H7 (cell line): ENCODE measurements at regions not wholly inside any gene's neighbourhood (a gene's known extent, or its start where the extent isn't known, plus 50 kb on each side); places are given as distances from the start of the nearest gene placed in this dataset.
"Not testable (repeated sequence)": the region's sequence is repeated elsewhere in the genome, so short reads cannot be mapped to it uniquely, and the experiment has no call there.

Experiments used
- DNase-seq: peaks from one replicate; pipeline ENCODE4 v3.0.0; 2012
- H3K27me3 ChIP-seq: 2 replicates; pipeline ENCODE4 v1.6.0; 2011; ENCODE audit warnings: mild to moderate bottlenecking, low read length; ENCODE audit not compliant: control insufficient read depth, insufficient read depth
- H3K36me3 ChIP-seq: replicated peaks from 2 replicates; pipeline ENCODE4 v1.5.1; 2011; ENCODE audit warnings: low read length; ENCODE audit not compliant: control insufficient read depth, insufficient read depth
- H3K4me3 ChIP-seq: 2 replicates; pipeline ENCODE4 v1.5.1; 2011; ENCODE audit warnings: low read depth, mild to moderate bottlenecking, control low read depth, low read length, moderate library complexity; ENCODE audit not compliant: insufficient read depth

GRCh38 chr2:117330641-117331040 lies 483.9 kb upstream of the DDX18 start:
- no peak for DNase-seq
- Histone ChIP-seq H3K4me3 (no peak overlapping the region), H3K27me3 (no peaks in the 10 kb centered on the region), H3K36me3 (no peaks in the 10 kb centered on the region)

- Histone ChIP-seq H3K27me3 (no peaks in the 10 kb centered on the region), H3K4me3 (no peak overlapping the region), H3K36me3 (no peaks in the 10 kb centered on the region)
- no peak for DNase-seq
Observed at GRCh38 chr2:117335967-117336366, 478.5 kb upstream of the DDX18 start.

- H3K27me3 ChIP-seq: no peaks in the 10 kb centered on the region
- no peak for DNase-seq
- no peaks in the 10 kb centered on the region for H3K36me3 ChIP-seq
- no peak overlapping the region for H3K4me3 ChIP-seq
Observed at GRCh38 chr2:117336496-117336895, 478.0 kb upstream of the DDX18 start.

GRCh38 chr2:117337981-117338380 lies 476.5 kb upstream of the DDX18 start:
- DNase-seq, H3K4me3 ChIP-seq, H3K27me3 ChIP-seq, H3K36me3 ChIP-seq: not testable (repeated sequence)

GRCh38 chr2:117339980-117340379 lies 474.5 kb upstream of the DDX18 start:
- H3K36me3 ChIP-seq: no peaks in the 10 kb centered on the region

GRCh38 chr2:117341690-117342089 lies 472.8 kb upstream of the DDX18 start:
- H3K4me3 ChIP-seq: no peak overlapping the region
- H3K27me3 ChIP-seq: no peaks in the 10 kb centered on the region
- H3K36me3 ChIP-seq: no peaks in the 10 kb centered on the region
- DNase-seq: no peak

More at GRCh38 chr2:117339980-117340379, 474.5 kb upstream of the DDX18 start:
- DNase-seq: no peak
- H3K27me3 ChIP-seq: no peaks in the 10 kb centered on the region
- no peak overlapping the region for H3K4me3 ChIP-seq

GRCh38 chr2:117342415-117342814 lies 472.1 kb upstream of the DDX18 start:
- DNase-seq: no peak
- Histone ChIP-seq H3K36me3 (no peaks in the 10 kb centered on the region), H3K4me3 (no peak overlapping the region), H3K27me3 (no peaks in the 10 kb centered on the region)

GRCh38 chr2:117349687-117350086 lies 464.8 kb upstream of the DDX18 start:
- no peak overlapping the region for H3K4me3 ChIP-seq
- DNase-seq: no peak
- no peaks in the 10 kb centered on the region for H3K27me3 ChIP-seq
- H3K36me3 ChIP-seq: no peaks in the 10 kb centered on the region

- no peak for DNase-seq
- no peaks in the 10 kb centered on the region for H3K36me3 ChIP-seq
- no peaks in the 10 kb centered on the region for H3K27me3 ChIP-seq
- no peak overlapping the region for H3K4me3 ChIP-seq
Observed at GRCh38 chr2:117351396-117351795, 463.1 kb upstream of the DDX18 start.

- Histone ChIP-seq H3K4me3 (no peak overlapping the region), H3K36me3 (no peaks in the 10 kb centered on the region), H3K27me3 (no peaks in the 10 kb centered on the region)
- DNase-seq: no peak
Observed at GRCh38 chr2:117359266-117359914, 455.1 kb upstream of the DDX18 start.

- no peaks in the 10 kb centered on the region for H3K36me3 ChIP-seq
- DNase-seq: no peak
- H3K27me3 ChIP-seq: no peaks in the 10 kb centered on the region
- no peak overlapping the region for H3K4me3 ChIP-seq
Observed at GRCh38 chr2:117360586-117360985, 453.9 kb upstream of the DDX18 start.

GRCh38 chr2:117378653-117379052 lies 435.8 kb upstream of the DDX18 start:
- no peak overlapping the region for H3K4me3 ChIP-seq
- H3K27me3 ChIP-seq: no peaks in the 10 kb centered on the region
- no peaks in the 10 kb centered on the region for H3K36me3 ChIP-seq
- DNase-seq: no peak

GRCh38 chr2:117379928-117380327 lies 434.6 kb upstream of the DDX18 start:
- Histone ChIP-seq H3K27me3 (no peaks in the 10 kb centered on the region), H3K4me3 (no peak overlapping the region), H3K36me3 (no peaks in the 10 kb centered on the region)
- no peak for DNase-seq

- not testable (repeated sequence) for H3K36me3 ChIP-seq, DNase-seq, H3K4me3 ChIP-seq, H3K27me3 ChIP-seq
Observed at GRCh38 chr2:117383997-117384396, 430.5 kb upstream of the DDX18 start.

- no peak overlapping the region for H3K4me3 ChIP-seq
- H3K36me3 ChIP-seq: no peaks in the 10 kb centered on the region
- H3K27me3 ChIP-seq: no peaks in the 10 kb centered on the region
- no peak for DNase-seq
Observed at GRCh38 chr2:117396161-117396560, 418.3 kb upstream of the DDX18 start.

- Histone ChIP-seq H3K36me3 (no peaks in the 10 kb centered on the region), H3K4me3 (no peak overlapping the region), H3K27me3 (no peaks in the 10 kb centered on the region)
- no peak for DNase-seq
Observed at GRCh38 chr2:117401582-117401981, 412.9 kb upstream of the DDX18 start.
